HG03097 (cell line): ENCODE measurements at regions not wholly inside any gene's neighbourhood (a gene's known extent, or its start where the extent isn't known, plus 50 kb on each side); places are given as distances from the start of the nearest gene placed in this dataset.
A peak's percentile ranks its signal among the peaks of the same experiment; 100 is the strongest.

ENCODE experiments used
- ATAC-seq: cut with Tn5 transposase; IDR thresholded peaks from one replicate; pipeline ENCODE4 v1.9.1; 2021; ENCODE audit not compliant: unreplicated experiment, low FRiP score

GRCh38 chr14:59087711-59088110 lies 100.8 kb upstream of the DAAM1 start:
- no peak for ATAC-seq

- no peak for ATAC-seq
Measured at GRCh38 chr14:59090572-59090971, 97.9 kb upstream of the DAAM1 start.

GRCh38 chr14:59091404-59091803 lies 97.1 kb upstream of the DAAM1 start:
- no peak for ATAC-seq

GRCh38 chr14:59091976-59092375 lies 96.5 kb upstream of the DAAM1 start:
- no peak for ATAC-seq

- ATAC-seq: no peak
Measured at GRCh38 chr14:59093902-59094301, 94.6 kb upstream of the DAAM1 start.

GRCh38 chr14:59096303-59096702 lies 92.2 kb upstream of the DAAM1 start:
- ATAC-seq: no peak

GRCh38 chr14:59097681-59098080 lies 90.8 kb upstream of the DAAM1 start:
- ATAC-seq: no peak

GRCh38 chr14:59098377-59098776 lies 90.1 kb upstream of the DAAM1 start:
- no peak for ATAC-seq

GRCh38 chr14:59100205-59100604 lies 88.3 kb upstream of the DAAM1 start:
- no peak for ATAC-seq

- ATAC-seq: no peak
Measured at GRCh38 chr14:59101476-59101875, 87.0 kb upstream of the DAAM1 start.

- ATAC-seq: no peak
Measured at GRCh38 chr14:59103396-59103795, 85.1 kb upstream of the DAAM1 start.

GRCh38 chr14:59107819-59108218 lies 80.6 kb upstream of the DAAM1 start:
- ATAC-seq: no peak

GRCh38 chr14:59116984-59117415 lies 71.5 kb upstream of the DAAM1 start:
- ATAC-seq: no peak

GRCh38 chr14:59117754-59118528 lies 70.5 kb upstream of the DAAM1 start:
- ATAC-seq: no peak

GRCh38 chr14:59120921-59121320 lies 67.5 kb upstream of the DAAM1 start:
- no peak for ATAC-seq

- ATAC-seq: no peak
Measured at GRCh38 chr14:59123531-59123930, 64.9 kb upstream of the DAAM1 start.

- no peak for ATAC-seq
Measured at GRCh38 chr14:59123975-59124374, 64.5 kb upstream of the DAAM1 start.

GRCh38 chr14:59125156-59125555 lies 63.3 kb upstream of the DAAM1 start:
- no peak for ATAC-seq

- peak; percentile 74 for ATAC-seq
Measured at GRCh38 chr14:59126714-59127436, 61.6 kb upstream of the DAAM1 start.

GRCh38 chr14:59127437-59127732 lies 61.1 kb upstream of the DAAM1 start:
- no peak for ATAC-seq

GRCh38 chr14:59130462-59130861 lies 58.0 kb upstream of the DAAM1 start:
- no peak for ATAC-seq
